Adrenal gland (tissue), 9 donors: ENCODE measurements at regions not wholly inside any gene's neighbourhood (a gene's known extent, or its start where the extent isn't known, plus 50 kb on each side); places are given as distances from the start of the nearest gene placed in this dataset.

Experiments used
- DNase-seq, 7 donors: peaks; one replicate each; pipeline ENCODE4 v3.0.0-alpha.2; 2019 to 2020
- H3K27ac ChIP-seq, 5 donors: fragments of 200-600 bp; sonication (generic) in 4 of 5; 1 replicate in 3 of 5; 2 replicates in 2 of 5; pipeline versions ENCODE4 v1.5.1 to v1.8.0; 2016 to 2020; ENCODE audit warnings: mild to moderate bottlenecking in 1 of 5
- H3K27me3 ChIP-seq: fragments of 200-600 bp; 2 replicates; pipeline ENCODE4 v1.8.0; 2021
- H3K36me3 ChIP-seq, 2 donors: fragments of 200-600 bp; replicated peaks in 1 of 2; 1 replicate in 1 of 2; 2 replicates in 1 of 2; pipeline versions ENCODE4 v1.5.1 to v1.8.0; 2018 to 2022
- H3K4me1 ChIP-seq, 2 donors: fragments of 200-600 bp; replicated peaks in 1 of 2; 1 replicate in 1 of 2; 2 replicates in 1 of 2; pipeline versions ENCODE4 v1.5.1 to v1.8.0; 2018 to 2021
- H3K4me3 ChIP-seq, 4 donors: fragments of 200-600 bp; sonication (generic) in 3 of 4; one replicate each; pipeline ENCODE4 v1.5.1; 2016 to 2018
- H3K9me3 ChIP-seq, 3 donors: fragments of 200-600 bp; sonication (generic) in 1 of 3; replicated peaks in 1 of 3; 1 replicate in 2 of 3; 2 replicates in 1 of 3; pipeline versions ENCODE4 v1.5.1 to v1.8.0; 2016 to 2021
- CTCF ChIP-seq, 6 experiments: fragments of 450-650 bp in 4 of 6; fragments of 200-600 bp in 2 of 6; sonication (generic) in 1 of 6; IDR thresholded peaks; 1 replicate in 5 of 6; 2 replicates in 1 of 6; pipeline versions ENCODE4 v1.5.1 to v1.8.0; 2016 to 2021; ENCODE audit warnings: antibody characterized with exemption in 6 of 6, mild to moderate bottlenecking in 2 of 6, moderate library complexity in 1 of 6
- POLR2A ChIP-seq, 2 donors: fragments of 450-650 bp; IDR thresholded peaks; one replicate each; pipeline ENCODE4 v1.6.1; 2017; ENCODE audit warnings: antibody characterized with exemption in 2 of 2, mild to moderate bottlenecking in 2 of 2, moderate library complexity in 1 of 2
- WGBS, 4 donors: extraction: QIAGEN DNeasy Blood & Tissue Kit in 2 of 4; methylation state at CpG; one replicate each; pipeline versions ENCODE4 v1.1.5 to v1.1.7; 2013 to 2017; 5-methylcytosine and 5-hydroxymethylcytosine counted together
- intact Hi-C, 2 donors: fragments of 100-400 bp; cut with DNase I; formaldehyde crosslinking; loops; one replicate each; pipeline versions ENCODE4 v1.14.1 to v1.15.0; 2022 to 2023
- donor health status: healthy with polysubstance abuse.
- donor health status: Bipolar disorder and iron deficiency.
- donor health status: DM: yes; HTN: yes; CAD: no.
- donor health status: DM: no; HTN: no; CAD: no.
- donor health status: DM: no; HTN: no; CAD: no.

GRCh38 chr10:128978211-128978610 lies 488.8 kb upstream of the MGMT start:
- no peak for DNase-seq

GRCh38 chr10:128979405-128979804 lies 487.6 kb upstream of the MGMT start:
- DNase-seq = no peak
- no peak overlapping the region for H3K27ac ChIP-seq
- intact Hi-C loops = no loop called here
- no peak overlapping the region for H3K4me3 ChIP-seq
- TF ChIP-seq POLR2A (IDR thresholded peaks at IDR 0.05) (no peak), CTCF (IDR thresholded peaks at IDR 0.05) (no peak)
- no peaks in the 10 kb centered on the region for H3K27me3 ChIP-seq
- no peaks in the 10 kb centered on the region for H3K9me3 ChIP-seq
- H3K36me3 ChIP-seq = no peaks in the 10 kb centered on the region
- WGBS, 4 donors = 84 to 97% (median 92%) methylated on average over 4 of the region's 4 CpGs
- H3K4me1 ChIP-seq = no peaks in the 10 kb centered on the region

More at GRCh38 chr10:128978211-128978610, 488.8 kb upstream of the MGMT start:
- no peak for TF ChIP-seq CTCF (IDR thresholded peaks at IDR 0.05)
- TF ChIP-seq POLR2A (IDR thresholded peaks at IDR 0.05) = no peak
- intact Hi-C loops = no loop called here
- H3K4me3 ChIP-seq = no peak overlapping the region
- H3K36me3 ChIP-seq = no peaks in the 10 kb centered on the region
- H3K27me3 ChIP-seq = no peaks in the 10 kb centered on the region
- 87 to 92% (median 91%) methylated on average over 10 of the region's 10 CpGs for WGBS, 4 donors
- H3K4me1 ChIP-seq = no peaks in the 10 kb centered on the region
- no peak overlapping the region for H3K27ac ChIP-seq
- H3K9me3 ChIP-seq = no peaks in the 10 kb centered on the region

GRCh38 chr10:128981251-128981650 lies 485.8 kb upstream of the MGMT start:
- intact Hi-C loops = no loop called here
- 54 to 74% (median 67%) methylated on average over 4 to 6 of the region's 6 CpGs for WGBS, 4 donors

GRCh38 chr10:128981881-128982615 lies 485.0 kb upstream of the MGMT start:
- intact Hi-C loops = no loop called here
- Histone ChIP-seq H3K9me3 (no peaks in the 10 kb centered on the region), H3K4me3 (no peak overlapping the region), H3K27ac (no peak overlapping the region), H3K27me3 (no peaks in the 10 kb centered on the region), H3K4me1 (no peaks in the 10 kb centered on the region), H3K36me3 (no peaks in the 10 kb centered on the region)
- DNase-seq = no peak
- TF ChIP-seq POLR2A (IDR thresholded peaks at IDR 0.05) (no peak), CTCF (IDR thresholded peaks at IDR 0.05) (no peak)
- 86 to 91% (median 88%) methylated on average over 17 to 20 of the region's 20 CpGs for WGBS, 4 donors

More at GRCh38 chr10:128981251-128981650, 485.8 kb upstream of the MGMT start:
- no peak for TF ChIP-seq CTCF (IDR thresholded peaks at IDR 0.05)
- H3K27me3 ChIP-seq = no peaks in the 10 kb centered on the region
- H3K36me3 ChIP-seq = no peaks in the 10 kb centered on the region
- no peaks in the 10 kb centered on the region for H3K9me3 ChIP-seq
- no peak overlapping the region for H3K4me3 ChIP-seq
- no peaks in the 10 kb centered on the region for H3K4me1 ChIP-seq
- DNase-seq = no peak
- H3K27ac ChIP-seq = no peak overlapping the region
